HG02642 (cell line): ENCODE measurements at regions not wholly inside any gene's neighbourhood (a gene's known extent, or its start where the extent isn't known, plus 50 kb on each side); places are given as distances from the start of the nearest gene placed in this dataset.

Source experiments
- ATAC-seq: cut with Tn5 transposase; IDR thresholded peaks from one replicate; pipeline ENCODE4 v1.9.1; 2021; ENCODE audit warnings: mild to moderate bottlenecking; ENCODE audit not compliant: unreplicated experiment, poor library complexity

DNA sequence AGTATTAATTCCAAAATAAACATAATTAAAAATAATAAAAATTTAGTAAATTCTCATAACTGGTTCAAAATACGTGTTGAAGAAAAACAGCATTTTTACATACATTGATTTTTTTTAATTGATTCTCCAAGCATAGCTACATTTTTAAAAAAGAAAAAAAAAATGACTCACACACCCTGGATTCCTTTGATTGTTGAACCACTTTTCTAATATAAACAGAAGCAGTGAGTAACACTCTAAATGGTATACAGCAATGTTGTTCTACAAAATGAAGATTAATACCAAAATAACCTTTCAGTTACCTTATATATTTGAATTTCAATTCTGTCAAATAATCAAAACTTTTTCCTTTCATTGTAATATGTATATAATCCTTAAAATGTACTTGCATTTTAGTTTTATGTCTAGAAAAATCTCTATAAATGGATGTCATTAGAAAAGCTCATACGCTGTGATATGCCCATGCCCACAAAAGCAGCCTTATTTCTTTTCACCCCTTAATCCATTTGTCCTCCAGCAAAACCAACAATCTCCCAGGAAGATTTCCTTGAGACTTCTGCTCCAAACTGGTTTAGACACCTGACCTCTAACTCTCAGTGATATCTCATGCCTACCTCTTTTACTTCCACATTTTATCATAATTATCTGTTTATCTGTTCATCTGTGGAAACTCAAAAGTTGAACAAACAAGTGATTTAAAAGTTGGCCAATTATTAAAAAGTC lies 246.4 kb upstream of the NR5A2 start:
- ATAC-seq = no peak

DNA sequence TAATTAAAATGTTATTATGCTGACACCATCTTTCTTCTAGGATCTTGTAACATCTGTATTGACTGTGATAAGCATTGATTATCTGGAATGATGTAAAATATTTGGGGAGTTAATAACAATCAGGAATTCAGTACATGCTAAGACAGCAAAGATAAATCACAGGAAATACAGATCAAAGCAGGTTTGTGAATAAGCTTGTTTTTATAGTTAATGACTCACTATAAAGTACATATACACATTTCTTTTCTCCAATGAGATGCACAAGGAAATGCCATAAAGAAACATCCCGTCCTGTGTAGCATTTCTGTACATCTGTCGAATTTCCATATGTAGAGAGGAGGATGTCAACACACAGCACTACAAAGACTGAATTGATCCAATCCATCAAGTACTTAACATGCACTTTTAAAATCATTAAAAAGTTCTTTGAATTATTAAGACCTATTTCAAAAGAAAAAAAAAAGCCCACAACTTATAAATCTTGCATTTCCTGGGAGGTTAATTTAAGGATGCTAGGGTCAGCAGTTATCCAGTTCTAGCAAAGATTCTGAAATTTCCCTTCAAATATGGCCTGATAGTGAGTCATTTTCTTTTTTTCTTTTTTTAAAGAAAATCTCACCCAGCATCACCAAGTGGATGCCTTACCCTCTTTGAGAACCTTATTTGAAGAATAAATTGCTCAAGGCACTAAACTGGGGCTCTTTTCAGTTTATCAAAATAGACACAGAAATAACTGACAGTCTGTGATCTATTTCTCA lies 243.2 kb upstream of the NR5A2 start:
- no peak for ATAC-seq

DNA sequence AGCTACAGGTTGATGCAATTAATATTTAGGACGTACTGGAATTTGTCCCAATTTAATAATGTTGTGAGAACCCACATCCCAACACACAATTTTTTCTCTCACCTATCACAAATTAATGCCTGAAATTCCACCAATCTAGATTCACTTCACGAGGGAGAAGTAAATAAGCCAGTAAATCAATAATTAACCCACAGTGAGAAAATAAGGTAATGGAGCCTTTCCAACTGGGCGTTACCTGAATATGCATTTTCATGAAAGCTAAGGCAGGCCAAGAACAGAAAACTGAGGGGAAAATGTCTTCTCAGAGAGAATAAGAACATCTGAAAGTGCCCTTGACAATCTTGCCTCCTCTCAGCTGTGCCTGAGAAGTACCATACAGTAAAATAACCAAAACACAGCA lies 240.8 kb upstream of the NR5A2 start:
- no peak for ATAC-seq

DNA sequence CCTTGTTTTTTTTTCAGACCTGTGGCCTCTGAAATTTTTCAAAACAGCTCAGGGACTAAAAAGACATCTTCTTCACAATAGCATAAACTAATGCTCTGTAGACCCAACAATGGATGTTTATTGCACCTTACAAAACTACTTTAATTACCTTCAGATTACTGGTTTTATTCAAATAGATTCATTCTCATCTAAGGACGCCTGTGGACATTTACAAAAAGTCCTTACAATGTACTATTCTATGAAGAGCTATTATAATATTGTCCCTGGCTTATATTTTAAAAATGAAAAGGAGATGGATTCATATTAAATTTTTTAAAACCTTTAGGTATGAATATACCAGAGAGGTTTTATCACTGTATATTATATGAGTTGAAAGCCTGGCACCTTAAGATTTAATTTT lies 238.4 kb upstream of the NR5A2 start:
- no peak for ATAC-seq

DNA sequence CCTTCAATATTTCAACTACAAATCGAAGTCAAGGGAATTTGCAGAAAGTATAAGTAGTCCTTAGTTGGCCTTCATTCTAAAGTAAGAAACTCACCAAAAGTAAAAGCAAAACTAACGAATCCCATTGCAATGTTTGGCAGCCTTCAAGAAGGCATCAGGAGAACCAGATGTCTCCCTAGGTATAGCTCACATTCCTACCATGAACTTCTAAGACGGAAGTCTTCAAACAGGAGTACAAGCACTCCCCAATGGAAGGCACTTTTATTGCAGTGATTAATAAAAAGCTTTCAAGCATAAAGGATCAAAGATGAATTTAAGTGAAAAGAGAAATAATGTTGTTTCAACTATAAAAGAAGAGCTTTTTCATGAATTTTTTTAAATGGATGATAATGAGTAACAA lies 236.0 kb upstream of the NR5A2 start:
- no peak for ATAC-seq

DNA sequence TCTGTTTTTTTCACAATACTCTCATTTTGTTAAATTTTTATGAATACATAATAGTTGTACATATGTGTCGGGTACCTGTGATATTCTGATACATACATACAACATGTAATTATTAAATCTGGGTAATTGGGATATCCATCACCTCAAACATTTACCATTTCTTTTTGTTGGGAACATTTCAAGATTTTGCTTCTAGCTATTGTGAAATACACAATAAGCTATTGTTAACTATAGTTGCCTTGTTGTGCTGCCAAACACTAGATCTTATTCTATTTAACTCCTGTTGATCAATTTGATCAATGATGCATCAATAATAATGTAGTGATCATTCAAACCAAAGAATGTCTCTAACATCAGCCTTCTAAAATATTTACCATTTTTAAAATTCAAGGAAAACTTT lies 234.6 kb upstream of the NR5A2 start:
- ATAC-seq = no peak

DNA sequence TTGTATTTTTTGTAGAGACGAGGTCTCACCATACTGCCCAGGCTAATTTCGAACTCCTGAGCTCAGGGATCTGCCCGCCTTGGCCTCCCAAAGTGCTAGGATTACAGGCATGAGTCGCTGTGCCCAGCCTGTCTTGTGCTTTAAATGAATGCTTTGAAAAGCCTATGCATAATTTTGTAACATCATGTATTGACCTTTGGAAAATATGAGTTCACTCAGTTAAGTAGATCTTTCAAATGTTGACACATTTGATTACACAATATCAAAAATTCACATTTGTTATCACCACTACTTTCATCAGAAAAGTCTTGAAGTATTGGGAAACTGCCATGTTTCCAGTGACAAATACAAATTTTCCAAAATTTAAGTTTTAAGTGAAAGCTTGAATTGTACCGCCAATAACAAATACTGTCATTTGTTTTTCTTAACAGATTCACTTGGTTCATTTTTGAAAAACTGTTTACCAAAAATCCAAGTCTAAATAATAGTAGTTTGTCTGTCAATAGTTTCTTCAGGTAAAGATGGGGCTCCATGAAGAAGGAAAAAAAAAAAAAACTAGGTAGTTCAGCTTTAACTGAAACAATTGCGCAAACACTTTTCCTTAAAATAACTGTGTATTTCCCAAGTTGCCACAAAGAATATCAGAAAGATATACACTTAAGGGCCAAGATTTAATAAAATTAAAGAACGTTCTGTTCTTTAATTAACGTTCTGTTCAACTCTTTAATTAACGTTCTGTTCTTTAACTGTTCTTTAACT lies 233.2 kb upstream of the NR5A2 start:
- no peak for ATAC-seq

DNA sequence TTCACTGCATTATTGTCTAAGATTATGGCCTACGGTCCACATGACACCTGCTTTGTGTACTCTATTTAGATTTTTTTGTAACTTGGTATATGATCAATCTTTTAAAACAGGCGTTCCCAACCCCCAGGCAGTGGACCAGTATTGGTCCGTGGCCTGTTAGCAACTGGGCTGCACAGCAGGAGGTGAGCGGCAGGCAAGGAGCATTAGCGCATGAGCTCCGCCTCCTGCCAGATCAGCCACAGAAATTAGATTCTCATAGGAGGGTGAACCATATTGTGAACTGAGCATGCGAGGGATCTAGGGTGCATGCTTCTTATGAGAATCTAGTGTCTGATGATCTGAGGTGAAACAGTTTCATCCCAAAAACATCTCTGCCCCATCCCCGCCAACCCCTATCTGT lies 228.4 kb upstream of the NR5A2 start:
- no peak for ATAC-seq

DNA sequence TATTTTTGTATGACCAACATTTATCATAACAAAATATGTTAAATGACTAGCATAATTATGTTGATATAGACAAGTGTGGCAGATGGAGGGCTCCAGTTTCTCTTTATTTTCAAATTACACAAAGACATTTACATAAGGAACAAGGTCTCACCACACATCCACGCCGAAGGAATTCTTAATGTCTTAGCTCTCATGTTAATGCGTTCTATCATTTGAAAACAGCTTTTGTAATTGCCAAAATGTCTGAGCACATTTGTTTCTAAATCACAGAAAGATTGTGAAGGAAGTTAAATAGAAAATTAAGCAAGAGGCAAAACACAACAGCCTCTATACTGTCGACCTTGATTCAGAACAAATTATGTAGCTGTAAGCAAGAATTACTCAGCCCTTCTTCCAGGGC lies 223.0 kb upstream of the NR5A2 start:
- ATAC-seq = no peak

DNA sequence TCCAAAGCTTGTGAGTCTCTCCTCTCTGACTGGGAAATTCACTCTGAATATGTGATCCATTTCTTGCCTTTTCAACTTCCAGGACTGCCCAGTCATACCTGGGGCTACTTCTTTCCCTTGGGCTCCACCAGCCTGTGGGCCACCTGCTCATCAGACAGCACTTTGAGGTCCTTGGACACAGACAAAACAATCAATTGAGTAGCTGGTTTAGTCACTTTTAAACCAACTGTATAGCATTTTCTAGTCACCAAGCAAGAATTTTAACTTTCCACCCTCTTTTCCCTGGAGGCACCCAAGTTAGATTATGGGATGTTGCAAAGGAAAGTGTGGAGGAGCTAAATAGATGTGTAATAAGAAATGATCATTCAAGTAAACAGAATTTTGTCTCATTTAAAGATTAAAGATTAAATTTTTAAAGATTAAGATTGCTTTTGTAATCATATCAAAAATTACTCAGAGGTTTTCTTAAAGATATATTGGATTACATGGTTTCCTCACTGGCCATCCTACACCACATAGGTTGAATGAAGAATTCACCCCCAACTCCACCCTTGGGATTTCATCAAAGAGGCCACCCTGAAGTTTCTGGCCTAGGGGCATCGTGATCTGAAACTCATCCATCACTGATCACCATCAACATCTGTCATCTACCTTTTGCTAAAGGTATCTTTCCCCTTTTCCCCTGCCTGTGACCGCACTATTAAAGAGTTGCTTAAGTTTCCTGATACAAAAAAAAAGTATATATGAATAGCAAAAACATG lies 219.2 kb upstream of the NR5A2 start:
- no peak for ATAC-seq

DNA sequence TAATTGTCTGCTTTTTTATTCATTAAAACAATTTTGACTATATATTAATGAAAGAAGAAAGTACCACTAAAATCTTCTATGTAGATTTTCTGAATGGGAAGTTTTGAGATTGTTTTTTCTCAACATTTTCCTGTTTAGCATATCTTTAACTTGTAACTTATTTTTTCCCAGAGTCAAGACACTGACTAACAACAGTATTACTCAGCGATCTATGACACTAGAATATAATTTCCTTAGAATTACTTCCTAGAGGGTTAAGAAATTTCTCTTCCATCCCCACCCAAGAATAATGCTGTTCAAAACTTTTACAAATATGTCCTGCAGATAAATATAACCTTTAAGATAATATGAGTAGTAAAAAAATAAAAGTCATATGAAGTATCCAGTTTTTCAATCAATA lies 218.2 kb upstream of the NR5A2 start:
- no peak for ATAC-seq

DNA sequence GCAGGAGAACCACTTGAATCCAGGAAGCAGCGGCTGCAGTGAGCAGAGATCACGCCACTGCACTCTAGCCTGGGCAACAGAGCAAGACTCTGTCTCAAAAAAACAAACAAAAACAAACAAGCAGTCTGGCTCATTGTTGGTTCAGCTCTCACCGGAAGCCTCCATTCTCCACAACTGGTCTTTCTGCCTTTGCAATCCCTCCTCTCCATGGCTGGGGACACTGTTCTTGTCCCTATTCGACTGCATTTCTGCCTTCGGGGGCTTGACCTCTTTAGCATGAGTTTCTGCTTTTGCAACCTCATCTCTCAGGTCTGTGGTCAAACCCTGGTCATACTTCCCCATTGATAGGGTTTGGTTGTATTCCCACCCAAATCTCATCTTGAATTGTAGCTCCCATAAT lies 216.3 kb upstream of the NR5A2 start:
- ATAC-seq = no peak

DNA sequence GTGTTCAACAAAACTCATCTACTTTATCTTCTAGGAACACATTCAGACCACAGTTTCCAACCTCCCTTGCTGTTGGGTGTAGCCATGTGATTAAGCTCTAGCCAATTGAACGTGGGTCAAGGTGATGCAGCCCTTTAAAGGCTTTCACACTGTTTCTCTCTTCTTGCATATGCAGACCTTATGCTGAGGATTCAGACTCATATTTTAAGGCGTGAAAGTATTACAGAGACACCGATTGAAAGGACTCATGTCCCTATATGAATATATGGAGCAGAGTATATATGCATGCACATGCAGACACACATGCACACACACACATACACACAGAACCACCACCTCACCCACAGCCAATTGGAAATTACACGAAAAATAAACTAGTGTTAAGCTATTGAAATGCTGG lies 214.3 kb upstream of the NR5A2 start:
- ATAC-seq = no peak

DNA sequence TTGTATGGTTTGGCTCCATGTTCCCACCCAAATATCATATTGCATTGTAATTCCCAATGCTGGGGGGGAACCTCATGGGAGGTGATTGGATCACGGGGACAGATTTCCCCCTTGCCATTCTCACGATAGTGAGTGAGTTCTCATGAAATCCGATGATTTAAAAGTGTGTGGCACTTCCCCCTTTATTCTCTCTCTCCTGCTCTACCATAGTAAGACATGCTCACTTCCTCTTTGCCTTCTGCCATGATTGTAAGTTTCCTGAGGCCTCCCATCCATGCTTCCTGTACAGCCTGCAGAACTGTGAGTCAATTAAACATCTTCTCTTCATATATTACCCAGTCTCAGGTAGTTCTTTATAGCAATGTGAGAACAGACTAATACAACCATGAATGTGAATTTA lies 211.6 kb upstream of the NR5A2 start:
- ATAC-seq = no peak

DNA sequence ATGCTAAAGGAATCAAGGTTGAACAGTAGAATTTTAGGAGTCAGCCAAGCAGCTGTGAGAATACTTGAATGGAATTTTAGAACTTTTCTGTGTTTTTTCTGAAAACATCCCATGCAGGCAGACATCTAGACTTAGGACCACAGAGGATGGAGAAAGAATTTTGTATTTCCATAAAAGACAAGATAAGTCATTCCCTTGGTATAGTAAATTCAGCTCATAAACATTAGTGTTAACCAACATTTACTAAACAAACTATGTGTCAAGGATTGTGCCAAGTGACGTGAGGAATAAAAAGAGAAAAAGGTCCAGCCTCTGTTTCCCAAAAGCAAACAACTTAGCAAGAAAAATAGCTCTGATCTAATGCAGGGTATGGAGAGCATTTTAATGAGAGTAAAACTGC lies 210.2 kb upstream of the NR5A2 start:
- no peak for ATAC-seq

DNA sequence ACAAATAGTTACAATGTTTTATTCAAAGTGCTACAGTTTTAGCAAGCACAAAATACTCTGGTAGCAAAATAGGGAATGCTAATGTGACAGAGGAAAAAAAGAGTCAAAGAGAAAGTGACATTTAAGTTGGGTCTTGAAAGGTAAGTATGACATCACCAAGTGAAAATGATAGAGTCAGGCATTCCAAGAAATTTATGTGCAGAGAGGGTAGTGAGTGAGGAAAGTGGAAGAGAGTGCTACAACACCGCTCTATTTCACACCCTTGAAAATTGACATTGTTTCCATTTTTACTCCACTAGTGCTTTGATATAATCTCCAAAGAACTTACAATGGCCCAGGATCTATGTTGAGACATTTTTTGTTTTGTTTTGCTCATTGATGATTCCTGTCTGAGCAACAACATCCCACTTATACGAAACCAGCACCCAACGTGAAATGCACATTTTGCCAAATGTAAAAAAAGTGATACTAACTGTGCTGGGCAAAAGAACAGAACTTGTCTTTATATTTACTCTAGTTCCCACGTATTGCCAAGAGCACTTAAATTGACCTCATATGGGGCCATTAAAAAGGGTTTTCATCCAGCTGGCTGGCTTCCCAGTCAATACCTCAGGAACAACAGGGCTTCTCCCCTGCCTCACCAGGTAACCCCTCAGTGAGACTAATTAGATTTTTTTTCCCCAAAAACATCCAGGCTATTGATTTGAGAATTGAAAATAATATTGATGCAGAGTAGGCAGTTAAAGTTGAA lies 206.3 kb upstream of the NR5A2 start:
- no peak for ATAC-seq

DNA sequence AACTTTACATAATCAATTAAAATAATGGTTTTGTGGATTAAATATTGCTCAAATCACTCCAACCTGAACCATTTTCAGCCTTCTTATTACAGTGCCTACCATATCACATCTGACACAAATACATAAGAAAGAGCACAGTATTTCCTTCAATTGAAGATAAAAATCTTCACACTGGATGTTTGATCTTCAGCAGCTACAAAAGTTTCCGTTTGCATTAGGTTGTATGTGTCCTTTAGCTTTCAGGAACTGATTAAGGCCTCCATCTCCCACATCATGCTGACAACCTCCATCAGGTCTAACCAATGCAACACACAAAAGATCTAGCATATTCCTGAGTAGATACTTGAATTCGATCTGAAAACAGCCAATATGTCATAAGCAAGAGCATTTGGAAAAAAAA lies 195.1 kb upstream of the NR5A2 start:
- ATAC-seq = no peak

DNA sequence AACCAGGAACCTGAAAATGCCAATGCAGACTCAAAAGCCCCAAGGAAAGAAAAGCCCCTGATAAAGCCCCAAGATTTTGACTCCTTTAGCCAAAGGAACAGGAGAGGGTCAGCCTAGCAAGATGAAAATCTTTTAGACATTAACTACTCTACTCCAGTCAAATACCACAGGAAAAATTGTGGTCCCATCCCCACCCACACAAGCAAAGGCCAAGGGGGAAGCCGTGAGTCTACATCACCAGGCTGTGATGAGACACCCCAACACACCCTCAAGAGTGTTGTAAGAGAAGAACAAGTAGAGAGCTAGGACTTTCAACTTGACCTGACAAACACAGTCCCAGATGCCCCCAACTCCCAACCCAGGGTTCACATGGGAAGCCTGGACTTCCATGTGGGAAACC lies 192.8 kb upstream of the NR5A2 start:
- no peak for ATAC-seq

DNA sequence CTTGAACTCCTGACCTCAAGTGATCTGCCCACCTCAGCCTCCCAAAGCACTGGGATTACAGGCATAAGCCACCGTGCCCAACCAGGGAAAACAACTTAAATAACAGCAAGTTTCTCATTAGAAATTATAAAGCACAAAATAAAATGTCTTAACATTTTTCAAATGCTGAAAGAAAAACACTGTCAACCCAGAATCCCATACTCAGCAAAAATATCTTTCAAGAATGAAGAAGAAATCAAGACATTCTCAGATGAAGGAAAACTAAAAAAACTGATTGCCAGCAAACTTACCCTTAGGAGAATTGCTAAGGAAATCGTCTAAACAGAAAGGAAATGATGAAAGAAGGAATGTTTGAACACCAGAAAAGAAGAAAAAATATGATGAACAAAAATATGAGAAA lies 191.1 kb upstream of the NR5A2 start:
- ATAC-seq = no peak

DNA sequence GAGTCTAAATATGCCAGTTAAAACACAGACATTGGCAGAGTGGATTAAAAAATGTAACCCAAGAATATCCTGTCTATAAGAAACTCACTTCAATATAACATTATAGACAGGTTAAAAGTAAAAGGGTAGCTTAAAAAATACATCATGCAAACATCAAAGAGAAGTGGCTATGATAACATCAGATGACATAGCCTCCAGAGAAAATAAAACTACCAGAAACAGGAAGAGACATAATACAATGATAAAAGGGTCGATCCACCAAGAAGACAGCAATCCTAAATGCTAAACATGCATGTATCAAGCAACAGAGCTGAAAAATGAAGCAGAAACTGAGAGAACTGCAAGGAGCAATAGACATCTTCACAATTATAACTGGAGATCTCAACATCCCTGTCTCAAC lies 190.2 kb upstream of the NR5A2 start:
- ATAC-seq = no peak
